22Rv1 (cell line): ENCODE measurements at regions not wholly inside any gene's neighbourhood (a gene's known extent, or its start where the extent isn't known, plus 50 kb on each side); places are given as distances from the start of the nearest gene placed in this dataset.
"Not testable (repeated sequence)": the region's sequence is repeated elsewhere in the genome, so short reads cannot be mapped to it uniquely, and the experiment has no call there.

ENCODE experiments used
- H3K27ac ChIP-seq: fragments of 450-650 bp; 2 replicates; pipeline ENCODE4 v1.5.1; 2017
- ZFX ChIP-seq: fragments of 450-650 bp; IDR thresholded peaks from 2 replicates; pipeline ENCODE4 v1.6.1; 2017; ENCODE audit warnings: antibody characterized with exemption, borderline replicate concordance
- TF ChIP-seq, protein P1 (sequence below): fragments of 450-650 bp; IDR thresholded peaks from 2 replicates; pipeline ENCODE4 v1.5.1; 2017; ENCODE audit warnings: mild to moderate bottlenecking

DNA sequence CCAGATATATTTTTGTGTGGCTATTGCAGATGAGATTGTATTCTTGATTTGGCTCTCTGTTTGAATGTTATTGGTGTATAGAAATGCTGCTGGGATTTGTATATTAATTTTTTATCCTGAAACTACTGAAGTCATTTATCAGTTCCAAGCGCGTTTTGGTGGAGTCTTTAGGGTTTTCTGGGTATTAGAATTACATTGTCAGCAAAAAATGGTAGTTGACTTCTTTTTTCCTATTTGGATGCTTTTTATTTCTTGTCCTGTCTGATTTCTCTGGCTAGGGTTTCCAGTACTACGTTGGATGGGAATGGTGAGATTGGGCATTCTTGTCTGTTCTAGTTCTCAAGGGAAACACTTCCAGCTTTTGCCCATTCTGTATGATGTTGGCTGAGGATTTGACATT is 415.5 kb upstream of the CHRM2 start:
- no peak for TF ChIP-seq ZFX
- TF ChIP-seq, protein P1, sequence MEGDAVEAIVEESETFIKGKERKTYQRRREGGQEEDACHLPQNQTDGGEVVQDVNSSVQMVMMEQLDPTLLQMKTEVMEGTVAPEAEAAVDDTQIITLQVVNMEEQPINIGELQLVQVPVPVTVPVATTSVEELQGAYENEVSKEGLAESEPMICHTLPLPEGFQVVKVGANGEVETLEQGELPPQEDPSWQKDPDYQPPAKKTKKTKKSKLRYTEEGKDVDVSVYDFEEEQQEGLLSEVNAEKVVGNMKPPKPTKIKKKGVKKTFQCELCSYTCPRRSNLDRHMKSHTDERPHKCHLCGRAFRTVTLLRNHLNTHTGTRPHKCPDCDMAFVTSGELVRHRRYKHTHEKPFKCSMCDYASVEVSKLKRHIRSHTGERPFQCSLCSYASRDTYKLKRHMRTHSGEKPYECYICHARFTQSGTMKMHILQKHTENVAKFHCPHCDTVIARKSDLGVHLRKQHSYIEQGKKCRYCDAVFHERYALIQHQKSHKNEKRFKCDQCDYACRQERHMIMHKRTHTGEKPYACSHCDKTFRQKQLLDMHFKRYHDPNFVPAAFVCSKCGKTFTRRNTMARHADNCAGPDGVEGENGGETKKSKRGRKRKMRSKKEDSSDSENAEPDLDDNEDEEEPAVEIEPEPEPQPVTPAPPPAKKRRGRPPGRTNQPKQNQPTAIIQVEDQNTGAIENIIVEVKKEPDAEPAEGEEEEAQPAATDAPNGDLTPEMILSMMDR: no peak

DNA sequence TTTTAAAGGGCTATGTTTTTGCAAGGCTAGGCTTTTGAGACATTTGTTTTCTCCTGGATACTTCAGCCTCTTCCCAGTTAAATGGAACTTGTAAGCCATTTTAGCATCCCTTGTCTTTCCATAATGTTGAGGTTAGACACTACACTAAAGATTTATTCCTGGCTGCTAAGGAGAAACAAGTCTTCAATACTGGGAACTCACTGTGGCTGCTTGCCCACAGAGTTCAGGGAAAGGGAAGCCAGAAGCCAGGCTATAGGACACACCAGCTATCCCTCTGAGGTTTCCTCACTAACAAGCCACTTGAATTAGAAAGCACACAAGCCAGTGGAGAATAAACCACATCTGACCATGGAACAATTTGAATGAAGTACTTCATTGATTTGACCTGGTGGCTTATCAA is 421.7 kb upstream of the CHRM2 start:
- H3K27ac ChIP-seq: no peak overlapping the region
- TF ChIP-seq, protein P1: no peak
- no peak for TF ChIP-seq ZFX

More for the DNA sequence above, 415.5 kb upstream of the CHRM2 start:
- H3K27ac ChIP-seq: no peak overlapping the region

DNA sequence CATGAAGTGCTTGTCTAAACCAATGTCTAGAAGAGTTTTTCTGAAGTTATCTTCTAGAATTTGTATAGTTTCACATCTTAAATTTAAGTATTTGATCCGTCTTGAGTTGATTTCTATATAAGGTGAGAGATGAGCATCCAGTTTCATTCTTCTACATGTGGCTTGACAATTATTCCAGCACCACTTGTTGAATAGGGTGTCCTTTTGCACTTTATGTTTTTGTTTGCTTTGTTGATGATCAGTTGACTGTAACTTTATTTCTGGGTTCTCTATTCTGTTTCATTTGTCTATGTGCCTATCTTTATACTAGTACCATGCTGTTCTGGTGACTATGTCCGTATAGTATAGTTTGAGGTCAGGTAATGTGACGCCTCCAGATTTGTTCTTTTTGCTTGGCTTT is 426.6 kb upstream of the CHRM2 start:
- no peak for TF ChIP-seq ZFX
- TF ChIP-seq, protein P1: no peak
- no peak overlapping the region for H3K27ac ChIP-seq

DNA sequence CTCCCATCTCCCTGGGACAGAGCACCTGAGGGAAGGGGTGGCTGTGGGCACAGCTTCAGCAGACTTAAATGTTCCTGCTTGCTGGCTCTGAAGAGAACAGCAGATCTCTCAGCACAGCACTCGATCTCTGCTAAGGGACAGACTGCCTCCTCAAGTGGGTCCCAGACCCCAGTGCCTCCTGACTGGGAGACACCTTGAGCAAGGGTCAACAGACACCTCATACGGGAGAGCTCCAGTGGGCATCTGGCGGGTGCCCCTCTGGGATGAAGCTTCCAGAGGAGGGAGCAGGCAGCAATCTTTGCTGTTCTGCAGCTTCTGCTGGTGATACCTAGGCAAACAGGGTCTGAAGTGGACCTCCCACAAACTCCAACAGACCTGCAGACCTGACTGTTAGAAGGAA is 436.7 kb upstream of the CHRM2 start:
- not testable (repeated sequence) for H3K27ac ChIP-seq

DNA sequence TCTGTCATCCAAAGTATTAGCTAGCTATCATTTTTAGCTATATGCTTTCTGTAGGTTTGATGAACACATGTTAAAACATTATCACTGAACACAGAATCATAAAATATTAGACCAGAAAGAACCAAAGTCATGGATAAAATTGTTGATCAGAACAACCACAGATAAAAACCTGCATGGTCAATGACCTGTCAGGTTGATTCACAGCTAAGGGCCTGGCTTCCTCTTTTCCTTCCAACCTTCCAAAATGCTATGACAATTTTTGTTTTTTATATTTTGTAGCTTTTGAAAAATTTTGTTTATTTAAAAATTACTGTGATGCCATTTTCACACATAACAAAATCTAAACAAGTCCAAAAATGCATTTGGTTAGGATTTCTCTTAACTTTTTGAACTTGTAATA is 444.4 kb upstream of the CHRM2 start:
- TF ChIP-seq, protein P1: no peak
- no peak for TF ChIP-seq ZFX
- no peak overlapping the region for H3K27ac ChIP-seq

DNA sequence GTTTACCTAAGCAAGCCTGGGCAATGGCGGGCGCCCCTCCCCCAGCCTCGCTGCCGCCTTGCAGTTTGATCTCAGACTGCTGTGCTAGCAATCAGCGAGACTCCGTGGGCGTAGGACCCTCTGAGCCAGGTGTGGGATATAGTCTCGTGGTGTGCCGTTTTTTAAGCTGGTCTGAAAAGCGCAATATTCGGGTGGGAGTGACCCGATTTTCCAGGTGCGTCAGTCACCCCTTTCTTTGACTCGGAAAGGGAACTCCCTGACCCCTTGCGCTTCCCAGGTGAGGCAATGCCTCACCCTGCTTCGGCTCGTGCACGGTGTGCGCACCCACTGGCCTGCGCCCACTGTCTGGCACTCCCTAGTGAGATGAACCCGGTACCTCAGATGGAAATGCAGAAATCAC is 442.6 kb upstream of the MTPN start:
- not testable (repeated sequence) for H3K27ac ChIP-seq

DNA sequence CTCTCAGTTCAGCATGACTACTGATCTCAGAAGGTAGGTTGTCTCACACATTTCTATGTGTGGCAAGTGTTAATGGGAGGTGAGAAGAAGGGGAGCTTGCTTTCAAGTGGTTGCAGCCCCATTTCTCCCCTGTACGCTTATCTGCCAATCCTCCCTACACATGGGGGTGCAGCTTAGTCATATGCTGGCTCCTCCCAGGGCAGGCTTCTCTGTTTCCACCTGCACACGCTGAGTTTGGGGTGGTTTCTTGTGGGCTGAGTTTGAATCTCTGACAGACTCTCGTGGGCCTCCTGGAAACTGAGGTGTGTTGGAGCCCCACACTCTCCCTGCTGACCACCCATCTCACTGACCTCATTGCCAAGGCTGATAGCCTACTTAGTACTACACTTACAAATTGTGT is 435.8 kb upstream of the MTPN start:
- TF ChIP-seq ZFX: no peak
- TF ChIP-seq, protein P1: no peak
- no peak overlapping the region for H3K27ac ChIP-seq

DNA sequence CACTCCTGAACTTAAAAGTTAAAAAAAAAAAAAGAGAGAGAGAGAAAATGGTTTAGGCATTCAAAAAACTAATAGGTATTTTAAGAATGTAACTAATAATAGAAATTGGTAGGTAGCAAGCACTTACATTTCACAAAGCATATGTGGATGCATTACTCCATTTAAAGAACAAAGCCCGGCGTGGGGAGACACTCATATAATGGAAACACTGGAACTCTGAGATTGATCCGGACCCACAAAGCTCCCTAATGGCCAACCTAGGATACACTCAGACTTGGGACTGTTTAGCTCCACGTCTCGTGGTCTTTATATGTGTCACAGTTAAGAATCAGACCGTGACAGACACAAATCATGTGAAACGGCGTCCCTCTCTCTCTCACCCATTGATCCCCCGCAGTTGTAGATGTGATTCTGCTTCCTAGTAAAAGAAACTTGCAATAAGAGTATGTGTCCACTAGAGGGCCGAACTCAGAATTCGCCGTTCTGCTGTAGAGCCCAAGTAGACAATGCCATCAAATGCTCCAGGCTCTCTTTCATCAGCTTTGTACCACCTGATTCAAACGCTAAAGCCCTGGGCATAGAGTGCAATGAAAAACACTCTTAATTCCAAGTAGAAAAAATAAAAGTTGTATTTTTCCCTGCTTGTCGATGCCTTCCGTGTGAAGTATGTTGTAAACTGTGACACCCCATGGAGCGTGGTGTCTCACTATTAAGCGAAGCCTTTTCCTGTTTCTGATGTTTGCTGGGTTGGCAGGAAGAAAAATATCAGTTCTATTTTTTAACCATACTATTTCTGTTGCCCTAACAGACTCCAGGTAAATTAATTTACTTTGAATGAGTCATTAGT is 429.0 kb upstream of the MTPN start:
- TF ChIP-seq, protein P1: peak; percentile 96
- TF ChIP-seq ZFX: no peak
- H3K27ac ChIP-seq: no peak overlapping the region
